ENCODE measurements at regions not wholly inside any gene's neighbourhood (a gene's known extent, or its start where the extent isn't known, plus 50 kb on each side); places are given as distances from the start of the nearest gene placed in this dataset.

DNA sequence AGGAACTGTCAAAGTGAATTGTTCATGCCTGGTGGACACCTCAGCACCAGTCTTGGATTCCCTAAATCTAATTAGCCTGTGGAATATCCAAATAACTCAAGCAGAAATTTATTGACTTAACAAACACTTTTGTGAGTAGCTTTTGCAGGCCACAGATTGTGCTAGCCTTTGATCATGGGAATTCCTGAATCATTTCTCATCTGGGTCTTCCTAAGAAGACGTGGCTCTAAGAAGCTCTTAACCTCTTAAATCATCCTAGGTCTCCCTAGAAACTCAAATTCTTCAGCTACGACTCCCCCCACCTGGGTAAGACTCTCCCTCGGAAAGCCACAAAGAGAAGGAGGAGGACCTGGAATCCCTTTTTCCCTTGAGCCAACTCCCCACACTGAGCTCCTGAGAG is 53.8 kb upstream of the PSEN2 start:
- TF ChIP-seq, protein P1, sequence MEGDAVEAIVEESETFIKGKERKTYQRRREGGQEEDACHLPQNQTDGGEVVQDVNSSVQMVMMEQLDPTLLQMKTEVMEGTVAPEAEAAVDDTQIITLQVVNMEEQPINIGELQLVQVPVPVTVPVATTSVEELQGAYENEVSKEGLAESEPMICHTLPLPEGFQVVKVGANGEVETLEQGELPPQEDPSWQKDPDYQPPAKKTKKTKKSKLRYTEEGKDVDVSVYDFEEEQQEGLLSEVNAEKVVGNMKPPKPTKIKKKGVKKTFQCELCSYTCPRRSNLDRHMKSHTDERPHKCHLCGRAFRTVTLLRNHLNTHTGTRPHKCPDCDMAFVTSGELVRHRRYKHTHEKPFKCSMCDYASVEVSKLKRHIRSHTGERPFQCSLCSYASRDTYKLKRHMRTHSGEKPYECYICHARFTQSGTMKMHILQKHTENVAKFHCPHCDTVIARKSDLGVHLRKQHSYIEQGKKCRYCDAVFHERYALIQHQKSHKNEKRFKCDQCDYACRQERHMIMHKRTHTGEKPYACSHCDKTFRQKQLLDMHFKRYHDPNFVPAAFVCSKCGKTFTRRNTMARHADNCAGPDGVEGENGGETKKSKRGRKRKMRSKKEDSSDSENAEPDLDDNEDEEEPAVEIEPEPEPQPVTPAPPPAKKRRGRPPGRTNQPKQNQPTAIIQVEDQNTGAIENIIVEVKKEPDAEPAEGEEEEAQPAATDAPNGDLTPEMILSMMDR (IDR thresholded peaks at IDR 0.05; ENCODE audit: insufficient read depth, low read depth, low read length), result no peak
- TF ChIP-seq EZH2 (IDR thresholded peaks at IDR 0.05; ENCODE audit: insufficient read depth, low read length), result no peak
